ENCODE measurements at regions not wholly inside any gene's neighbourhood (a gene's known extent, or its start where the extent isn't known, plus 50 kb on each side); places are given as distances from the start of the nearest gene placed in this dataset.

DNA sequence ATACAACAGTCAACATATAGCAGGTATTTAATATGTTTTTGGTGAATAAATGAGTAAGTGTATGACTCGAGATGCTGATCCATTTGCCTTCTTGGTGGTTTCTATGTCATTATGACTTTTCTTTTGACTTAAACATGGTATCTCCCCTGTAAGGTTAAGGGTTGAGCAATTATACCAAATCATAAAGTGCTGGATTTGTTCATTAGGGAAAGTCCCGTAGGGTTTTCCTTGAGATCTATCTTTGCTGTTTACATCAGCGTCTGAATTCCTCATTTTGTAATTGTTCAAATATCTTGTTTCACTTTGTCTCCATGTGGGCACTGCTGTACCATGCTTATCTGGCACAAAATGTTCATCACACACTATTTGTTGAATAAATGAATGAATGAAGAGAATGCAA lies 562.6 kb downstream of the EDEM1 start:
- H3K27ac ChIP-seq (ENCODE audit: insufficient read depth, low read depth, low read length): no peak overlapping the region
- H3K4me2 ChIP-seq (ENCODE audit: insufficient read depth, low read length): no peak overlapping the region
- no peaks in the 10 kb centered on the region for H3K27me3 ChIP-seq (ENCODE audit: control insufficient read depth in 2 of 2, insufficient read depth in 2 of 2, low read length in 2 of 2)
- no peak for TF ChIP-seq MAX (IDR thresholded peaks at IDR 0.05; ENCODE audit: insufficient read depth, insufficient read length)
- no peak for TF ChIP-seq FOS (IDR thresholded peaks at IDR 0.05; ENCODE audit: borderline replicate concordance, insufficient read depth, low read length)
- TF ChIP-seq POLR2AphosphoS5 (IDR thresholded peaks at IDR 0.05; ENCODE audit: insufficient read depth, low read depth, low read length): no peak
- no peak for TF ChIP-seq EZH2 (IDR thresholded peaks at IDR 0.05; ENCODE audit: borderline replicate concordance, low read depth, low read length, severe bottlenecking)
- TF ChIP-seq, protein P1, sequence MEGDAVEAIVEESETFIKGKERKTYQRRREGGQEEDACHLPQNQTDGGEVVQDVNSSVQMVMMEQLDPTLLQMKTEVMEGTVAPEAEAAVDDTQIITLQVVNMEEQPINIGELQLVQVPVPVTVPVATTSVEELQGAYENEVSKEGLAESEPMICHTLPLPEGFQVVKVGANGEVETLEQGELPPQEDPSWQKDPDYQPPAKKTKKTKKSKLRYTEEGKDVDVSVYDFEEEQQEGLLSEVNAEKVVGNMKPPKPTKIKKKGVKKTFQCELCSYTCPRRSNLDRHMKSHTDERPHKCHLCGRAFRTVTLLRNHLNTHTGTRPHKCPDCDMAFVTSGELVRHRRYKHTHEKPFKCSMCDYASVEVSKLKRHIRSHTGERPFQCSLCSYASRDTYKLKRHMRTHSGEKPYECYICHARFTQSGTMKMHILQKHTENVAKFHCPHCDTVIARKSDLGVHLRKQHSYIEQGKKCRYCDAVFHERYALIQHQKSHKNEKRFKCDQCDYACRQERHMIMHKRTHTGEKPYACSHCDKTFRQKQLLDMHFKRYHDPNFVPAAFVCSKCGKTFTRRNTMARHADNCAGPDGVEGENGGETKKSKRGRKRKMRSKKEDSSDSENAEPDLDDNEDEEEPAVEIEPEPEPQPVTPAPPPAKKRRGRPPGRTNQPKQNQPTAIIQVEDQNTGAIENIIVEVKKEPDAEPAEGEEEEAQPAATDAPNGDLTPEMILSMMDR (IDR thresholded peaks at IDR 0.05; ENCODE audit: extremely low read depth in 1 of 2, insufficient read depth in 1 of 2, low read depth in 1 of 2, low read length in 2 of 2): no peak
- TF ChIP-seq GATA2 (IDR thresholded peaks at IDR 0.05; ENCODE audit: insufficient read depth, insufficient read length, low read depth, low read length): no peak
- TF ChIP-seq POLR2A (IDR thresholded peaks at IDR 0.05; ENCODE audit: low read depth, low read length): no peak
- TF ChIP-seq JUN (IDR thresholded peaks at IDR 0.05; ENCODE audit: borderline replicate concordance, insufficient read depth, insufficient read length, low read depth): no peak
- no peak for TF ChIP-seq MYC (IDR thresholded peaks at IDR 0.05; ENCODE audit: low read depth, low read length)
- H3K9me1 ChIP-seq (replicated peaks; ENCODE audit: control insufficient read depth, extremely low read depth, insufficient read depth, low read length): no peaks in the 10 kb centered on the region
- BruUV-seq (replicated peaks): no TSS peak
- dilution Hi-C loops (cut with MboI; ENCODE audit: extremely low pct_ligation_motif_present, low sequenced_read_pairs) (no loop called here), intact Hi-C loops (cut with micrococcal nuclease) (no loop called here)
- DNase-seq (ENCODE audit: low read depth, low spot score) (no peak), FAIRE-seq (no peak)
- H3K36me3 ChIP-seq (ENCODE audit: control insufficient read depth in 2 of 2, extremely low read depth in 1 of 2, insufficient read depth in 2 of 2, low read length in 2 of 2): no peaks in the 10 kb centered on the region
- ChIA-PET CTCF (no interaction called here), POLR2A (no interaction called here)
- no peak overlapping the region for H3K9ac ChIP-seq (replicated peaks; ENCODE audit: extremely low read depth, insufficient read depth, low read length)
- peaks cover 9% of the 10 kb centered on the region for H3K9me3 ChIP-seq (replicated peaks; ENCODE audit: control insufficient read depth, insufficient read depth, low read length)
- no peaks in the 10 kb centered on the region for H3K79me2 ChIP-seq (ENCODE audit: control insufficient read depth, insufficient read depth, low read length)
- no peak overlapping the region for H2AFZ ChIP-seq (ENCODE audit: low read depth, low read length)
- no peaks in the 10 kb centered on the region for H3K4me1 ChIP-seq (ENCODE audit: control insufficient read depth, extremely low read depth, insufficient read depth, low read length)
- H4K20me1 ChIP-seq (replicated peaks; ENCODE audit: control insufficient read depth, extremely low read depth, insufficient read depth, low read length): no peaks in the 10 kb centered on the region
- no peak overlapping the region for H3K4me3 ChIP-seq (replicated peaks in 1 of 3; ENCODE audit: insufficient read depth in 1 of 3, low read depth in 1 of 3, low read length in 3 of 3)

Measured in endothelial cell of umbilical vein (primary cell).